ENCODE measurements at regions not wholly inside any gene's neighbourhood (a gene's known extent, or its start where the extent isn't known, plus 50 kb on each side); places are given as distances from the start of the nearest gene placed in this dataset.

DNA sequence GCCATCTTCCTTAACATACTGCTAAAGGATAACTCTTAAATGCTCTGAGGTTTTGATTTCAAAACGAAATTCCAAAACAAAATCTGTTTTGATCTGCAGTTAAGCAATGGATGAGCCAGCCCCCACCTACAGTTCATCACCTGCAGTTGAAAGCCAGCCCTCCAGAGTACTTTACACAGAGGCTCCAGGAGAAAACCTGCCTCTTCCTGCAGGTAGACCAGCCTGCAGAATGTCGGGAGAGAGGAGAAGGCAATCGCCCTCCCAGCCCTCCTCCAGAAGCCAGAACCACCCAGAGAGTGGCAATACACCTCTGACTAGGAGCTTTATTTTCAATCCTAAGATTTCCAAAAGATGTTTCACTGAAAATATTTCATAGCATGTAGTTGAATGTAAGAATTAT is 798.1 kb downstream of the GATA3 start:
- H2AFZ ChIP-seq (replicated peaks; ENCODE audit: low read length, poor library complexity) = no peak overlapping the region
- H3K79me1 ChIP-seq (ENCODE audit: low read depth in 1 of 2, low read length in 2 of 2) = no peaks in the 10 kb centered on the region
- H3K4me1 ChIP-seq (ENCODE audit: control insufficient read depth, insufficient read depth, low read length) = no peaks in the 10 kb centered on the region
- H3K27ac ChIP-seq (ENCODE audit: insufficient read depth, low read length) = no peak overlapping the region
- H3K9me1 ChIP-seq (ENCODE audit: insufficient read depth, low read length) = no peaks in the 10 kb centered on the region
- H3K4me3 ChIP-seq (ENCODE audit: insufficient read depth, low read depth, low read length) = no peak overlapping the region
- H3K56ac ChIP-seq (ENCODE audit: extremely low read depth, insufficient read depth, low read length) = no peak overlapping the region
- in situ Hi-C loops (cut with MboI; ENCODE audit: low sequenced_read_pairs) (no loop called here), intact Hi-C loops (cut with micrococcal nuclease) (no loop called here), dilution Hi-C loops (cut with HindIII; ENCODE audit: low sequenced_read_pairs, unreplicated experiment) (no loop called here)
- WGBS, 2 experiments (ENCODE audit: extremely low coverage in 2 of 2, insufficient read length in 1 of 2) = no CpG with 5 or more reads among the region's 3 CpGs
- H4K5ac ChIP-seq (ENCODE audit: low read depth, low read length) = no peak overlapping the region
- H3K36me3 ChIP-seq (ENCODE audit: control insufficient read depth, insufficient read depth, low read length) = no peaks in the 10 kb centered on the region
- peaks cover 2% of the 10 kb centered on the region; the same call in 1 of the 2 replicates for H3K9me3 ChIP-seq (ENCODE audit: control insufficient read depth, insufficient read depth, low read length)
- H2BK15ac ChIP-seq (ENCODE audit: low read depth, low read length) = no peak overlapping the region
- no peak overlapping the region for H3K23ac ChIP-seq (ENCODE audit: low read depth, low read length)
- H2BK5ac ChIP-seq (ENCODE audit: low read depth, low read length, poor library complexity, severe bottlenecking) = no peak overlapping the region
- ATAC-seq (ENCODE audit: low read depth) (no peak), DNase-seq (no peak)
- ChIA-PET POLR2A (ENCODE audit: unreplicated experiment) (no interaction called here), CTCF (no interaction called here)
- H3K27me3 ChIP-seq (ENCODE audit: control insufficient read depth, insufficient read depth, low read length) = no peaks in the 10 kb centered on the region
- no peak overlapping the region for H2AK5ac ChIP-seq (ENCODE audit: low read depth, low read length)
- H3K14ac ChIP-seq (replicated peaks; ENCODE audit: low read depth, low read length) = no peak overlapping the region
- H3K18ac ChIP-seq (ENCODE audit: low read depth, low read length) = no peak overlapping the region
- no TSS peak for BruUV-seq (replicated peaks)
- TF ChIP-seq BHLHE40 (IDR thresholded peaks at IDR 0.05; ENCODE audit: low read depth, low read length) = no peak
- TF ChIP-seq FOS (IDR thresholded peaks at IDR 0.05; ENCODE audit: low read depth, low read length) = no peak
- no peak for TF ChIP-seq SMC3 (IDR thresholded peaks at IDR 0.05; ENCODE audit: low read depth, low read length)
- TF ChIP-seq RCOR1 (IDR thresholded peaks at IDR 0.05; ENCODE audit: insufficient replicate concordance, low read length) = no peak
- no peak for TF ChIP-seq MXI1 (IDR thresholded peaks at IDR 0.05; ENCODE audit: borderline replicate concordance, low read depth, low read length)
- no peak for TF ChIP-seq NFE2L2 (IDR thresholded peaks at IDR 0.05; ENCODE audit: low read depth, low read length)
- TF ChIP-seq, protein P1, sequence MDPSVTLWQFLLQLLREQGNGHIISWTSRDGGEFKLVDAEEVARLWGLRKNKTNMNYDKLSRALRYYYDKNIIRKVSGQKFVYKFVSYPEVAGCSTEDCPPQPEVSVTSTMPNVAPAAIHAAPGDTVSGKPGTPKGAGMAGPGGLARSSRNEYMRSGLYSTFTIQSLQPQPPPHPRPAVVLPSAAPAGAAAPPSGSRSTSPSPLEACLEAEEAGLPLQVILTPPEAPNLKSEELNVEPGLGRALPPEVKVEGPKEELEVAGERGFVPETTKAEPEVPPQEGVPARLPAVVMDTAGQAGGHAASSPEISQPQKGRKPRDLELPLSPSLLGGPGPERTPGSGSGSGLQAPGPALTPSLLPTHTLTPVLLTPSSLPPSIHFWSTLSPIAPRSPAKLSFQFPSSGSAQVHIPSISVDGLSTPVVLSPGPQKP (IDR thresholded peaks at IDR 0.05; ENCODE audit: borderline replicate concordance, low read depth, low read length) = no peak
- TF ChIP-seq CHD1 (IDR thresholded peaks at IDR 0.05; ENCODE audit: low read depth, low read length) = no peak
- no peak overlapping the region for H3K9ac ChIP-seq (ENCODE audit: low read depth, low read length)
- H4K8ac ChIP-seq (ENCODE audit: low read depth in 2 of 2, low read length in 2 of 2) = no peak overlapping the region
- no peak overlapping the region for H2BK120ac ChIP-seq (ENCODE audit: low read depth, low read length)
- H2AK9ac ChIP-seq (replicated peaks; ENCODE audit: low read depth, low read length, poor library complexity) = no peak overlapping the region
- no peak overlapping the region for H3K4me2 ChIP-seq (ENCODE audit: low read depth, low read length)
- no peaks in the 10 kb centered on the region for H4K20me1 ChIP-seq (ENCODE audit: insufficient read depth, low read length)
- H3K4ac ChIP-seq (ENCODE audit: low read depth, low read length) = no peak overlapping the region
- H2BK20ac ChIP-seq (ENCODE audit: low read depth, low read length) = no peak overlapping the region
- no peak overlapping the region for H4K91ac ChIP-seq (ENCODE audit: insufficient read depth, low read depth, low read length)

Data from IMR-90 (cell line).